Hepatocyte (in vitro differentiated cells): ENCODE measurements at regions not wholly inside any gene's neighbourhood (a gene's known extent, or its start where the extent isn't known, plus 50 kb on each side); places are given as distances from the start of the nearest gene placed in this dataset.

Experiments used
- DNase-seq: peaks from one replicate; pipeline ENCODE4 v3.0.0-alpha.2; 2016; ENCODE audit warnings: low spot score
- H2AFZ ChIP-seq: fragments of 200-600 bp; sonication (generic); 2 replicates; pipeline ENCODE4 v1.6.0; 2016; ENCODE audit warnings: antibody characterized with exemption, mild to moderate bottlenecking
- H3K27ac ChIP-seq: fragments of 200-600 bp; sonication (generic); 2 replicates; pipeline ENCODE4 v1.5.1; 2016; ENCODE audit warnings: mild to moderate bottlenecking
- H3K27me3 ChIP-seq: fragments of 200-600 bp; sonication (generic); 2 replicates; pipeline ENCODE4 v1.6.1; 2016
- H3K36me3 ChIP-seq: fragments of 200-600 bp; sonication (generic); replicated peaks from 2 replicates; pipeline ENCODE4 v1.5.1; 2016; ENCODE audit warnings: low read depth; ENCODE audit not compliant: insufficient read depth
- H3K4me1 ChIP-seq: fragments of 200-600 bp; sonication (generic); 2 replicates; pipeline ENCODE4 v1.5.1; 2016; ENCODE audit warnings: mild to moderate bottlenecking, moderate library complexity; ENCODE audit not compliant: insufficient read depth
- H3K4me2 ChIP-seq: fragments of 200-600 bp; sonication (generic); 2 replicates; pipeline ENCODE4 v1.6.0; 2016
- H3K4me3 ChIP-seq: fragments of 200-600 bp; sonication (generic); 2 replicates; pipeline ENCODE4 v1.5.1; 2016; ENCODE audit warnings: mild to moderate bottlenecking
- H3K79me2 ChIP-seq: fragments of 200-600 bp; sonication (generic); 2 replicates; pipeline ENCODE4 v1.6.0; 2017; ENCODE audit warnings: mild to moderate bottlenecking
- H3K9me2 ChIP-seq: fragments of 200-600 bp; sonication (generic); replicated peaks from 2 replicates; pipeline ENCODE4 v1.6.0; 2017; ENCODE audit warnings: mild to moderate bottlenecking; ENCODE audit not compliant: insufficient read depth
- H3K9me3 ChIP-seq: fragments of 200-600 bp; sonication (generic); 2 replicates; pipeline ENCODE4 v1.5.1; 2016; ENCODE audit warnings: low read depth, mild to moderate bottlenecking
- H4K20me1 ChIP-seq: fragments of 200-600 bp; sonication (generic); 2 replicates; pipeline ENCODE4 v1.6.0; 2016; ENCODE audit warnings: mild to moderate bottlenecking; ENCODE audit not compliant: insufficient read depth, poor library complexity, severe bottlenecking
- EZH2 ChIP-seq: fragments of 200-600 bp; sonication (generic); IDR thresholded peaks from 2 replicates; pipeline ENCODE4 v1.6.1; 2016; ENCODE audit warnings: antibody characterized with exemption, mild to moderate bottlenecking, borderline replicate concordance
- EZH2phosphoT487 ChIP-seq: fragments of 200-600 bp; sonication (generic); IDR thresholded peaks from one replicate; pipeline ENCODE4 v1.6.1; 2018; ENCODE audit warnings: antibody characterized with exemption, mild to moderate bottlenecking, low read depth, moderate library complexity; ENCODE audit not compliant: unreplicated experiment, severe bottlenecking
- WGBS: methylation state at CpG from one replicate; pipeline ENCODE4 v1.1.6; 2016; ENCODE audit warnings: low lambda C conversion rate; ENCODE audit errors: missing lambda C conversion rate; 5-methylcytosine and 5-hydroxymethylcytosine counted together
- TF ChIP-seq, protein P1 (sequence below): fragments of 200-600 bp; sonication (generic); IDR thresholded peaks from 2 replicates; pipeline ENCODE4 v1.5.1; 2016; ENCODE audit warnings: antibody characterized with exemption, mild to moderate bottlenecking; ENCODE audit not compliant: poor library complexity

DNA sequence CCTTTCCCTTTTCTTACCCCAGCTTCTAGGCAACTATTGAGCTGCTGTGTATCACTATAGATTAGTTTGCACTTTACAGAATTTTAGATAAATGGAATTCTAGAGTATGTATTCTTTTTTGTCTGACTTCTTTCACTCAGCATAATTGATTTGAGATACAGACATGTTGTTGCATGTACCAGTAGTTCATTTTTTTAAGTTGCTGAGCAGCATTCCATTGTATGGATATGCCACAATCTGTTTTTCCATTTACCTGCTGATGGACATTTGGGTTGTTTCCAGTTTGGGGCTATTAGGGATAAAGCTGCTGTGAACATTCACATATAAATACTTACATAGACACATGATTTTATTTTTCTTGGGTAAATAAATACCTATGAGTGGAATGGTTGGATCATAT lies 135.7 kb downstream of the IGF1 start:
- Histone ChIP-seq H3K4me3 (no peak overlapping the region), H2AFZ (no peak overlapping the region), H3K9me2 (no peaks in the 10 kb centered on the region), H3K27me3 (no peaks in the 10 kb centered on the region), H3K27ac (no peak overlapping the region), H4K20me1 (no peaks in the 10 kb centered on the region), H3K4me1 (no peaks in the 10 kb centered on the region), H3K36me3 (no peaks in the 10 kb centered on the region), H3K79me2 (no peaks in the 10 kb centered on the region), H3K9me3 (no peaks in the 10 kb centered on the region), H3K4me2 (no peak overlapping the region)
- DNase-seq = no peak
- no peak for TF ChIP-seq EZH2phosphoT487
- TF ChIP-seq, protein P1, sequence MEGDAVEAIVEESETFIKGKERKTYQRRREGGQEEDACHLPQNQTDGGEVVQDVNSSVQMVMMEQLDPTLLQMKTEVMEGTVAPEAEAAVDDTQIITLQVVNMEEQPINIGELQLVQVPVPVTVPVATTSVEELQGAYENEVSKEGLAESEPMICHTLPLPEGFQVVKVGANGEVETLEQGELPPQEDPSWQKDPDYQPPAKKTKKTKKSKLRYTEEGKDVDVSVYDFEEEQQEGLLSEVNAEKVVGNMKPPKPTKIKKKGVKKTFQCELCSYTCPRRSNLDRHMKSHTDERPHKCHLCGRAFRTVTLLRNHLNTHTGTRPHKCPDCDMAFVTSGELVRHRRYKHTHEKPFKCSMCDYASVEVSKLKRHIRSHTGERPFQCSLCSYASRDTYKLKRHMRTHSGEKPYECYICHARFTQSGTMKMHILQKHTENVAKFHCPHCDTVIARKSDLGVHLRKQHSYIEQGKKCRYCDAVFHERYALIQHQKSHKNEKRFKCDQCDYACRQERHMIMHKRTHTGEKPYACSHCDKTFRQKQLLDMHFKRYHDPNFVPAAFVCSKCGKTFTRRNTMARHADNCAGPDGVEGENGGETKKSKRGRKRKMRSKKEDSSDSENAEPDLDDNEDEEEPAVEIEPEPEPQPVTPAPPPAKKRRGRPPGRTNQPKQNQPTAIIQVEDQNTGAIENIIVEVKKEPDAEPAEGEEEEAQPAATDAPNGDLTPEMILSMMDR = no peak

DNA sequence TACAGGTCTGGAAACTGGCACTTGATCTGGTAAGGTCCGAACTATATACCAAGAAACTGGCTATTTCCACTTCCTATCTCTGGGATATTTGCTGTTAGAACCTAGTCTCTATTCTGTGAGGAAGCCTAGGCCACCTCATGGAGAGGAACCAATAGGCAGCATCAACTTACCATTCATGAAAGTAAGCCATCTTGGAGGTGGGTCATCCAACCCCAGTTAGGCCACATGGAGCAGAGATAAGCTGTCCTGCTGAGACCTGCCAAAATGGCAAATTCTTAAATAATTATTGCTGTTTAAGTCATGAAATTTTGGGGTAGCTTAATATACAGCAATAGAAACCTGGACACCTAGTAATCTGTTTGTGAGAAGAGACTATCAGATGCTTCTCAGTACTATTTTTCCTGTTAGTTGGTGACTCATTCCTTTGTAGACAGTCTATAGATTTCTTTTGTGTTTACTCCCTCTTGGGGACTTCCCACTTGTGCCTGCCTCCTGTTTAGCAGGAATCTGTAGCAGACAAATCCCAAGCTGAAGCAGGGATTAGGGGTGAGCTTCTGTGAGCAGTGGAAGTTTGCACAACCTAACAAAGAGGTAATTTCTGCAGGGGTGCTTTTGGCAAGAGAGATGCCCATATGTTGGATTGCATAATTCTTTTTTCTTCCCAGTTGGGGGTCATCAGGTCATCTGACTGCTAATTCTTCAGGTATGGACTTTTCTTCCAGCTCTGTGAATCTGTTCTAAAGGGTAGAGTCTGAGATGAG lies 136.8 kb downstream of the IGF1 start:
- H3K4me3 ChIP-seq = no peak overlapping the region
- TF ChIP-seq, protein P1 = no peak
- TF ChIP-seq EZH2 (no peak), EZH2phosphoT487 (no peak)
- H2AFZ ChIP-seq = no peak overlapping the region
- H3K27ac ChIP-seq = peak overlapping the region; percentile 62
- 89% methylated on average over 1 of the region's 1 CpG for WGBS
- no peak overlapping the region for H3K4me2 ChIP-seq
- no peaks in the 10 kb centered on the region for H3K9me2 ChIP-seq
- peak; percentile 30 for DNase-seq
- H3K79me2 ChIP-seq = no peaks in the 10 kb centered on the region
- no peaks in the 10 kb centered on the region for H3K9me3 ChIP-seq
- H3K4me1 ChIP-seq = no peaks in the 10 kb centered on the region
- no peaks in the 10 kb centered on the region for H3K27me3 ChIP-seq
- no peaks in the 10 kb centered on the region for H3K36me3 ChIP-seq
- no peaks in the 10 kb centered on the region for H4K20me1 ChIP-seq

DNA sequence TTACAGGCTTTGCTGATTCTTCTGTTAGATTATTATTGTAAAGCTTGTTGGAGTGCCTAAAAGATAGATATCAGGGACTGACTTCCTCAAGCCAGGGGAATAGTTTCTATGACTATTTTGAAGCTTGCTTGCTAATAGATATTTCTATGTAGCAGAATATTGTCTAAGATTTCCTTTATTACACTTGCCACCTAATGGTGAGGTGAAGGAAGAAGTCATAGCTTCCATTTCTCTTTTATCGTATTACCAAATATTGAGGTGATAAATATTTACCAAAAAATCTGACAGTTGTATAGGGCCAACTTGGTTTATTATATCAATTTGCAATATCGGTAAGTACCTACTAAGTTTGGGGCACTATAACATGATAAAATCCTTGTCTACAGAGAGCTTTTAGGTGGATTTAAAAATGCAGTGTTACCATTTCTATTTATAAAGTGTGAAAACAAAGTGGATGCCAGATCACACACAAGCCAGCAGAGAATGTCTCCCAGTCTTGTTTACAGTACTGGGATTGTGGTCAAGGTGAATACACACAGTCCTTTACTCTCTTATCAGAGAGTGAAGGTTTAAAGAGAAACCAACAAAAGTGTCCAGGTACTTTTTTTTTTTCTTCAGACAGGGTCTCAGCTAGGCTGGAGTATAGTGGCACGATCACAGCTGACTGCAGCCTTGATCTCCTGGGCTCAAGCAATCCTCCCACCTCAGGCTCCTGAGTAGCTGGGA lies 137.9 kb downstream of the IGF1 start:
- TF ChIP-seq EZH2 (no peak), EZH2phosphoT487 (no peak)
- TF ChIP-seq, protein P1 = no peak
- Histone ChIP-seq H3K4me2 (no peak overlapping the region), H3K36me3 (no peaks in the 10 kb centered on the region), H3K27me3 (no peaks in the 10 kb centered on the region), H3K27ac (peak overlapping the region; percentile 62), H3K9me3 (no peaks in the 10 kb centered on the region), H3K9me2 (no peaks in the 10 kb centered on the region), H3K4me1 (no peaks in the 10 kb centered on the region), H2AFZ (no peak overlapping the region), H4K20me1 (no peaks in the 10 kb centered on the region), H3K4me3 (no peak overlapping the region), H3K79me2 (no peaks in the 10 kb centered on the region)
- 79% methylated on average over 3 of the region's 3 CpGs for WGBS
- DNase-seq = no peak
